ENCODE measurements at regions not wholly inside any gene's neighbourhood (a gene's known extent, or its start where the extent isn't known, plus 50 kb on each side); places are given as distances from the start of the nearest gene placed in this dataset.
"Not testable (repeated sequence)": the region's sequence is repeated elsewhere in the genome, so short reads cannot be mapped to it uniquely, and the experiment has no call there.

- no peak for FAIRE-seq
Measured at GRCh38 chr4:188287169-188287894, 148.1 kb downstream of the TRIML1 start.

- no peak for FAIRE-seq
Measured at GRCh38 chr4:188289531-188290125, 150.4 kb downstream of the TRIML1 start.

GRCh38 chr4:188295899-188296298 is 156.7 kb downstream of the TRIML1 start:
- no peak for FAIRE-seq

- no peak for FAIRE-seq
Measured at GRCh38 chr4:188296331-188296730, 157.1 kb downstream of the TRIML1 start.

- FAIRE-seq: no peak
Measured at GRCh38 chr4:188297873-188298272, 158.6 kb downstream of the TRIML1 start.

- FAIRE-seq: no peak
Measured at GRCh38 chr4:188299161-188299560, 159.9 kb downstream of the TRIML1 start.

- FAIRE-seq: no peak
Measured at GRCh38 chr4:188300385-188300784, 161.1 kb downstream of the TRIML1 start.

- no peak for FAIRE-seq
Measured at GRCh38 chr4:188305690-188306089, 166.4 kb downstream of the TRIML1 start.

GRCh38 chr4:188307591-188307990 is 168.3 kb downstream of the TRIML1 start:
- no peak for FAIRE-seq

GRCh38 chr4:188308142-188308541 is 168.9 kb downstream of the TRIML1 start:
- FAIRE-seq: no peak

- FAIRE-seq: no peak
Measured at GRCh38 chr4:188316391-188316790, 177.2 kb downstream of the TRIML1 start.

- no peak for FAIRE-seq
Measured at GRCh38 chr4:188328966-188329365, 189.7 kb downstream of the TRIML1 start.

- no peak for FAIRE-seq
Measured at GRCh38 chr4:188329521-188329920, 190.3 kb downstream of the TRIML1 start.

GRCh38 chr4:188332265-188332664 is 193.0 kb downstream of the TRIML1 start:
- FAIRE-seq: no peak

- no peak for FAIRE-seq
Measured at GRCh38 chr4:188336891-188337290, 197.7 kb downstream of the TRIML1 start.

- FAIRE-seq: no peak
Measured at GRCh38 chr4:188341428-188341827, 202.2 kb downstream of the TRIML1 start.

- no peak for FAIRE-seq
Measured at GRCh38 chr4:188346171-188346809, 207.0 kb downstream of the TRIML1 start.

- no peak for FAIRE-seq
Measured at GRCh38 chr4:188347339-188347738, 208.1 kb downstream of the TRIML1 start.

GRCh38 chr4:188349569-188349968 is 210.3 kb downstream of the TRIML1 start:
- FAIRE-seq: not testable (repeated sequence)

- no peak for FAIRE-seq
Measured at GRCh38 chr4:188363196-188363595, 224.0 kb downstream of the TRIML1 start.

- FAIRE-seq: no peak
Measured at GRCh38 chr4:188370777-188371176, 231.5 kb downstream of the TRIML1 start.

GRCh38 chr4:188372058-188372457 is 232.8 kb downstream of the TRIML1 start:
- FAIRE-seq: no peak

GRCh38 chr4:188372829-188373228 is 233.6 kb downstream of the TRIML1 start:
- FAIRE-seq: no peak

GRCh38 chr4:188374871-188375270 is 235.6 kb downstream of the TRIML1 start:
- FAIRE-seq: no peak

All from colon (tissue), 2 donors.